ENCODE measurements at regions not wholly inside any gene's neighbourhood (a gene's known extent, or its start where the extent isn't known, plus 50 kb on each side); places are given as distances from the start of the nearest gene placed in this dataset.

DNA sequence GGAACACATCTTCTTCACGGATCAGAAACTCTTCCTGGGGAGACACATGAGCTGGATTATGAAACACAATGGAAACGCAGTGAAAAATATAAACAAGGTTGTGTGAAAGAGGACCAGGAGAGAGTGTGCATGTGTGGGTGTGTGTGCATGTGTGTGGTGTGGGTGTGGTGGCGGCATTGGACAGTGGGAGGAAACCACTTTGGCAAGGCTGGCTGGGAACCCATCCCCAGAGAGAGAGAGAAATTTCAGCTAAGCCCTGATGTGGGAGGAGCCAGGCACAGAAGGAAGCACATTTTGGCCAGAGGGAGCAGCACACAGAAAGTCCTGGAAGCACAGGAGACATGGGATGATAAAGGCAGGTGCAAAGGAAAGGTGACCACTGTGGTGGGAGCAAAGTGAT lies 147.6 kb upstream of the COPS8 start:
- DNase-seq = peak; percentile 27 to 53

DNA sequence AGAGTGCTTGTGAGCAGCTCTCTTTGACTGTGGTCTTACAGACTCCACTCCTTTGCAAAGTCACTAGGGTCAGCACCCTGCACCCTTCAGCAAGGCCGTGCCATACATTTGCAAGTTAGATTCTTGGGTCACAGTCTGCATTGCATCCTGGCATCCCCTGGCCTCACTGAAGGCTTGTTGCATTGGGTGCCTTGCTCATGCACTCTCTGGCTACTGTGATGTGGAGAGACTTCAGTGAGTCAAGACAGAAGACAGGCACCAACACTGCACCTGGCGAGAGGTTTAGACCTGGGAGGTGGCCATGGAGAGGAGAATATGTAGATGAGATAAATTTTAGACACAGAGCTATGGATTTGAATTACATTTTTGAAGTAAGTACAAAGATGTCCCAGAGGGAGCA lies 146.4 kb upstream of the COPS8 start:
- DNase-seq = no peak

DNA sequence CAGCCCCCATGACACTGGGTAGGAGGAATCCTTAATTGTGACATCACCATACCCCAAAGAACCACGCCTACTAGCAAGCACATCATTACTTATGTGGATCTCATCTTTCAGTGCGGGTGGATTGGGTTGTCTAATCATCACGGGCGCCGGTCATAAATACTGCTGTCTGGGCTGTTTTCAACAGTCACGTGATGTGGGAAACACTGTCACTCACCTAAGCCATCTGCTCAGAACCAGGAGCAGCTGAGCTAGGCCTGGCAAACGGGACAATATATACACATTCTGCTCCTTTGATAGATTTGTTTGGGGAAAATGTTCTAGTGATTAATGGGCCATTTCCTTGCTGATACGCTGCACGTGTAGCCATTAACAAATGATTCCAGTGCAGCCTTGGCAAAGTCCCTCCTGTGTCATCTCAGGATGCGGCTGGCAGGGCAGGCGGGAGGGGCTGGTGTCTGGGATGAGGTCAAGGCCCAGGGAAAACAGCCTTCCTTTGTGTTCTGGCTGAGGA lies 145.9 kb upstream of the COPS8 start:
- no peak for DNase-seq

DNA sequence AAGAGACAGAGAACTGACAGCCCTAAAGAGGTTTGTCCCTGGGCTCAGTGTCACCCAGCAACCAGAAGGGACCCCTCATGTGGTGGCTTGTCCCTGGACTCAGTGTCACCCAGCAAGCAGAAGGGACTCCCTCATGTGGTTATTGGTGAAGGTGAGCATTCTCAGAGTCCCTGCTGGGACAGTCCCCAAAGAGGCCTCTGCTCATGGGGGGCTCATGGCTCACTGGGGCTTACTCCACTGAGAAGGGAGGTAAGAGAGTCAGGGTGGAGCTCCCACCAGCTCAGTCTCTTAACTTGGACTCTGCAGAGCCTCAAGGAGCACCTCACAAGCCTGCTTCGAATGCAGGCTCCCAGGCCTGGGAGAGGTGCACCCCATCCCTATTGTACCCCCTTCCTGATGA lies 145.2 kb upstream of the COPS8 start:
- no peak for DNase-seq

DNA sequence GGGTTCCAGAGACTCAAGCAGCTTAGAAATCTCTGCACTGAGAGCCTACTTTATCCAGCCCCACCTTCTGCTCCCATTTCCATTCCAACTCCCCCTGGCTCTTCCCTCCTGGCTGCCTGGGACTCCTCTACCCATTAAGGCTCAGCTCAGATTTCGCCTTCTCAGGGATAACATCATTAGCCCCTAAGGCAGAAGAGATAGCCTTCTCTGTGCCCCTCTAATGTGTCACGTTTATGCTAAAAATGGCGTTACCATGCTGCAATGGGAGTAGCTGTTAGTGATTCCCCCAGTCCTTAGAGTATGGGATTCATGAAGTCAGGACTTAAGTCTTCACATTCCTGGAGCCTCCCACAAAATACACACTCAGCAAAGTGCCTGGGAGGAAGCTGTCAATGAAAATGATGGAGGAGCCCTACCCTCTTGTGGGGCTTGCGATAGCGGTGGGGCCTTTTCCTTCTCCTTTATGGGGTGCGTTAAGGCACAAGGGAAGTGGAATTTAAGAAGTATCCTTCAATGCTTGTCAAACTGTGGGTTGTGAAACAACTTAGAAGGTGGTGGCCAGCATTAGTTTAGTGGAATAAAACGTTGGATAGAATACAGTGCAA lies 144.7 kb upstream of the COPS8 start:
- peak; percentile 44 to 62 for DNase-seq

DNA sequence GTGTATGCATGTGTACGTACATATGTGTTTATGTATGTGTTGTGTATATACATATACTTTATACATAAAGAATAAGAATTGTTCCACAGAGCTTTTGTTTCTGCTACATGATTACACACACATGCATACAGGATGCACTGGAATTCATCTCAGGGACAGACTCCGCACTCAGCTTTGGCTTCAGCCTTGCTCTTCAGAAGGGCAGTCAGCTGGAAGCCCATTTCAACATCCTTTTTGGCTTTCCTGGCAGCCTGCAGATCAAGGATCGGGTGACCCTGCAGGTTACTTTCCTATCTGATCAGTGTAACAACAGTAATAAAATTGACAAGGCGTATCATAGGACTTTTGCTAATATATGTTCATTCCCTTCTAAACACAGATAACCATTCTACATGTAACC lies 144.1 kb upstream of the COPS8 start:
- no peak for DNase-seq

DNA sequence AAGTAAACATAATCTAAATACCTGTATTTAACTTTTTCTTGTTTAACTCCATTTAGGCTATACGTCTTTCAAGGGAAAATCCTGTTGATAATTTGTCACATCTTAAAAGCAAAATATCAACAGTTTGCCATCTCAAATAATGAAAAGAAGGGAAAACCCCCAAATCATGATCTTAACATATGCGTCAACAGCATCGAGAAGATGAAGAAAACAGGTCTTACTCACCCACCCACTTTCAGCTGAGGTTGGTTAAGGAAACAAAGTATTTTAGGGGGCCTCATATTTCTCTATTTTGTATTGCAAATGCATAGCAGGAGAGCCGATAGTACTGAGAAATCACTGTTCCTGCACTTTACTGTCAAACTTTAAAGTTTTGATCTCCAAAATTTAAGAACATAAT lies 143.1 kb upstream of the COPS8 start:
- no peak for DNase-seq

DNA sequence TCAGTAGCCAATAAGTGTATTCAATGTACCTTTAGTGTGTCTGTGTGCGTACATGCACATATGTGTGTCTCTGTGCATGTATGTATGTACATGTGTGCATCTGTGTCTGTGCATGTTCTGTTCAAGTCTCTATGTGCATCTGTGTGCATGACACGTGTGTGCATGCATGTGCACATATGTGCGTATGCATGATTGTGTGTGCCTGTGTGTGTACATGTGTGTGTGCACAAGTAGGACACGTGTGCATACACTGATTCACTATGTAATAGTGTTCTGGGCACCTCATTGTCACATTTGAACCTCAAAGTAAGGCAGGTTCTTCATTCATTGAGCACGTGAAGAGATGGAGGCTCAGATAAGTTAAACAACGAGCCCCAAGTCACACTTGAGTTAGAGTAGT lies 142.6 kb upstream of the COPS8 start:
- no peak for DNase-seq

DNA sequence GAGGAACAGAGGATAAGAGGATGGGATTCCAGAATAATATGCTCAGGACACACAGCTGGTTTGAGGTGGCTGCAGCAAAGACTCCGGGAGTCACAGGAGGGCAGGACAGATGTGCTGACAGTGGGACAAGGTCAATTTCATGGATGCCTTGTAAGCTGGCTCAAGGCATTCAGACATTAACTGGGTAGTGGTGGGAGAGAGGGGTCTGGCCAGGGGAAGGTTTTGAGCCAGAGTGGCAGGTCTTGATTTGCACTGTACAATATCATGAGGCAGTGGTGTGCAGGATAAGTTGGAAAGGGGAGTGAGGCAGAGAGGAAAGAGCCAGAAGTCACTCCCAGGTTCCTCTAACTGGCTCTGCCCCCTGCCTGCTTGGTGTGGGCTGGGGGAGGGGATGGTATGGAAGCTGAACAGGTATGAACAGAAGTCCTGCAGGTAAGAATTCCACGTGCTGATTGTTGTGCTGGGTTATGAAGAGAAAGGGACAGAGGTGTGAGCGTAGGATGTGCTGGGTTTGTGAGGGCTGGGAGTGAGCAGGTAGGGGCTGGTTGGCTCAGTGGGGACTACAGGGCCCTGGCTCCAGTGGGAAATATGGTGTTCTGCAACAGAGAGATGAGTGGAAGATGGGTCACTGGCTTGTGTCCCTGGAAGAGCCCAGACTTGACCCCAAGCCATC lies 141.7 kb upstream of the COPS8 start:
- no peak for DNase-seq

DNA sequence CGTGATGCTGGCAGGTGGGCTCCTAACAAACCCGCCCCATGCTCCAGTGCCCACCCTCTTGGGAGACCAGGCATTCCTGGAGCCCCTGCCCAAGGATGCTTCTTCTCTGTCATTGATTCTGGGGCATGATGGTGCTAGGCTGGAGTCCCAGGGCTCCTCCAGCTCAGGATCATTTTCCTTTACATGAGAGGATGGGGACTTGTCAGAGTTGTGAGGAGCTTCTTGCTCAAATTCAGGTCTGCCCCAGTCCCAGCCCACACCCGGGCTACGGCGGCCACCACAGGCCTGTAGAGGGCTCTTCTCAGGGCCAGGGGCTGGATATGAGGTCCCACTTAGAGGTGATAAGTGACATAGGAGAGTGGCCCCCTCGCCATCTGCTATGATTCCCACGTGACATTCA lies 141.1 kb upstream of the COPS8 start:
- DNase-seq = no peak

DNA sequence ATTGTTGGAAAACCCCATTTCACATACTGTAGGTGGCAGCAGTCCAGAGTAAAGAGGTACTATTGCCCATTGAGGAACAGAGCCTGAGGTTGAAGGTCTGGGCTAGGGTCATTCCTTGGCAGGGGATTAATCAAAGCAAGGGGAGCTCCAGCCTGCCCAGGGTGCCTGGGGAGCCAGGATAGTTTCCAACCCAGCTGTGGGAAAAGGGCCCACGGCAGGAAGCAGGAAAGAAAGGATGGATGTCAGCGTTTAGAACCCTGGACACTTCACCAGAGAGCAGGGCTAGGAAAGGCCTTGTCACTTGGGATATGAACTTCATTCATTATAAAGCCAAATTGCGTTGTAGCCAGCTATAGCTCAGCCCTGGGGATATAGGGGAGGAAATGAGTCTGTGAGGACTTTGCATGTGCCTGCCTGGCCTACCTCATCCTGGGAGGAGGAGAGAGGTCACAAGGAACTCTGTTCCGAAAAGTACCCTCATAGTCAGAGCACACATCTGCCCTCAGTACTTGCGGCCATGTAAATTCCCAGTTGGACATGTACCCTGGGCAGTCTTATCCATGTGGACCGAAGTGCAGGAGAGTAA lies 140.2 kb upstream of the COPS8 start:
- DNase-seq = no peak

DNA sequence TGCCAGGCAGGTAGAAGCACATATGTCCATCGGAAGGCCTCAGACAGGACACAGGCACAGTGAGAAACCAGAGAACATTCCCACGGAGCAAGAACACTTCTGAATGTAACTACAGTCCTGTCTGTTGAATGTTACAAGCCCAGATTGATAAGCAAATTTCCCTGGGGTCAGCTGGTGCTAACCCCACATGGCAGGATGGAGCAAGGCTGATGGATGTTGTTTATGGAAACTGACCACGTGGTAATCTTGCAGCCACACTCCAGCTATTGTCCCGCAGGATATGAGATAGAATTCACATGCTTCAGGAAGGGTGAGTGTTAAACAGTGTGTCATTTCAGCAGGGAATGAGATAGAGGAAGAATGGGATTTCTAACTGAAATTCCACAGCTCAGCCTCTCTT lies 138.8 kb upstream of the COPS8 start:
- no peak for DNase-seq

DNA sequence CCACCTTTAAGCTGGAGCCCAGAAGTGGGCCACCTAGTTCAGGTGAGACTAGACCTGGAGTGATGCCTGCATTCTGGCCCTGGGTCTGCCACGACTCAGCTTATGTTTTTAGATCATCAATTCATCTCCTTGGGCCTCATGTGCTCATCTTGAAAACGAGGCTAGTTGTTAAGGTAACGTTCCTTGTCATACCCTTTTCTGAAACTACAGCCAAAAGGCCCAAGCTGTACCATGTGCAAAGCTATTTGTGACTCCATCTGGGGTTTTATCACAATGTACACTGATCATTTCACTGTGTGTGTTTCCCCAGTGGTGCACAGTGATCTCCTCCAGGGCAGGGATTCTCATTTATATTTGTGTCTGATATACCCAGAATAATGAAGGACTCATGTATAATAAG lies 138.4 kb upstream of the COPS8 start:
- no peak for DNase-seq

DNA sequence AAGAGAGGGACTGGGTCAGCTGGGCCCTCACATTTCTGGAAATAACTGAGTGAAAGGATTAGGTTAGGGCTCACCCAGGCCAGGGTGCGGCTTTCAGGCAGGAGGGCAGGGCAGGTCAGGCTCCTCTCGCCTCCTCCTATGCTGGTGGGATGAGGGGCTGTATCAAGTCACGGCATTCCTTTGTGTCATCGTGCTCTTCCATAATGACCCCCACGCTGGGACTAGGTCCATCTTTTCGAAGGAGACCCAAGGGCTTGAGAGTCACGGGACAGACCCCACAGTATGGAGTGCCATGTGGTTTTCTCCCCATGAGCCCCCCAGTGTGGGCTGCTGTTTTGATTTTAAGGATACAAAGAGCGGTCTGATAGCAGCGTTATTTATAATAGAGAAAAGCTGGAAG lies 137.8 kb upstream of the COPS8 start:
- no peak for DNase-seq

DNA sequence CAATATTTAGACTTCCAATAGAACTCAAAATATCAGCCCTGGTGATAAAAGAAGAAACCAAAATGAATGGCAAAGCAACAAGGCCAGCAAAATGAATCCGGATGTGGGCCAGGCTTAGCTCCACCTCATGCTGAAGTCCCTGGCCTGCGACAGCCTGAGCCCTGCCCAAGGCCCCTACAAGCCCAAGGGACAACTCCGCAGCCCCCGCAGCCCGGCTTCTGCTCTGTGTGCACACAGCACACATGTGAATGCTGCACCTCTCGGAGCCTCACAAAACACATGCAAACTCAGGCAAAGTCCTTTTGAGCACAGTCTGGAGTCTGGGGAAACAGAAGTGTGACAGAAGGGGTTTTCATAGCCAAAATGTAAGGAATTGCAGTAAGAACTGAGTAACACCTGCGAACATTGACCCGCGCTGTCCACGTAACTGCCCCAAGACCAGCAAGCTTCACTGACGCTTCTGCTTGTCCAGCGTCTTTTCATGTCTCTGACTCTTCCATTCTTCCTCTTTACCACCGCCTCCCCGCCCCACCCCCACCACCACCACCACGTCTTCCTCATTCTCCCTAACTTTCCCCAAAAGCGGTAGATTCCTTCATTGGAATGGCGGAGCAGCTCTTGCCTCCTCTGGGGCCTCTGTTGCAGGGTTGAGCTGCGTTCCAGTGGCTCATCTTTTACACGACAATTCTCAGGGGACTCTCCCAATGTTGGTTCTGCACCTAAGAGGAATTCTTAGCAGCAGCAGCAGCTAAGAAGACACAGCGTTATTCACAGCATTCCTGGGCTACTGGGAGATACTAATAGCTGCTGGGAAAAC lies 136.4 kb upstream of the COPS8 start:
- no peak for DNase-seq

DNA sequence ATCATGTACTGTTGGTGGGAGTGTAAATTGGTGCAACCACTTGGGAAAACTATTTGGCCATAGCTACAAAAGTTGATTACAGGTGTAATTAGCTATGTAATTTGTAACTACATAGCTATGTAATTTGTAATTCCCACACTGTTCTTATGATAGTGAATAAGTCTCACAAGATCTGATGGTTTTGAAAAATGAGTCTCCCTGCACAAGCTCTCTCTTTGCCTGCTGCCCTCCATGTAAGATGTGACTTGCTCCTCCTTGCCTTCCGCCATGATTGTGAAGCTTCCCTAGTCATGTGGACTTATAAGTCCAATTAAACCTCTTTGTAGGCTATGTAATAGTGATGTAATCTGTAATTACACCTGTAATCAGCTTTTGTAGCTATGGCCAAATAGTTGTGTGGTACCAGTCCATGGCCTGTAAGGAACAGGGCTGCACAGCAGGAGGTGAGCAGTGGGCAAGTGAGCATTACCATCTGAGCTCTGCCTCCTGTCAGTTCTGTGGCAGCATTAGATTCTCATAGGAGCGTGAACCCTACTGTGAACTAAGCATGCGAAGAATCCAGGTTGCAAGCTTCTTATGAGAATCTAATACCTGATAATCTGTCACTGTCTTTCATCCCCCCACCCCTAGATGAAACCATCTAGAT lies 133.7 kb upstream of the COPS8 start:
- DNase-seq = no peak

DNA sequence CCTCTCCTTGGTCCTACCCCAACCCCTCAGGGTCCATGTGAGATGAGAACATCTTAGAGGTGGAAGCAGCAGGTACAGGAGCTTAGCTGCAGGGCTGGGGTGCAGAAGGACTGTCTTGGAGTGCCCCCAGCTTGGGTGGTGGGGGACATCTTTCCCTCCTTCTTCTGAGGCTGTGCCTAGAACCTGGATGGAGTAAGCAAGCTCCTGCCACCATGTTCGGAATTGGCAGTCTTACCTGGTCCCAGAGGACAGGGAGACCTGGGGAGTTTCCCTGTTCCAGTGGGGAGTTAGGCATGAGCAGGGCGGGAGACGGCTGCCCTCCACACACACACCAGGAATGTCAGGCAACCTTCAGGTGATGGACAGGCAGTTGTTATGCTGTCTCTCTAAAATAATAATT lies 131.0 kb upstream of the COPS8 start:
- no peak for DNase-seq

DNA sequence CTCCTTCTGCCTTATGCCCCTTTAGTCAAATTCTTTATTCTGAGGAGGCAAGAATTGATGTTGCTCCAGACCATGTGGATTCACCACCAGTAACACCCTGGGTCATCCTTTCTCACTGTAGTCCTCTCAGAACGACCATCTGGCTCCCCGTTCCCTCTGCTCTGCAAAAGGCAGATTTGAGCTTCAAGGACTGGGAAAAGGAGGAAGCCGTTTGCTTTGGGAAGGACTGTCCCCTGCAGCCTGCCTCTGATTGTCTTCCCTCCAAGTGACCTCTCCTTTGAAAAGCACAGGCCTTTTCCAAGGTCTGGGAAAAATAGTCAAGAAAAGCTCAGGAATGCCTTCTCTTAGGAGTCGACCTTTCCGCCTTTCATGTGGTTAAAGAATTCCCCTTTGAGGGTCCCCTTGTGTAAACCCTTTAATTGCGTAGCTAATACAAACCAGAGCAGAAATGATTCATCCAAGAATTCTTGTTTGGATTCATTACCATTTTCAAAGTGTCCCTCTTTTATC lies 130.1 kb upstream of the COPS8 start:
- DNase-seq = no peak

DNA sequence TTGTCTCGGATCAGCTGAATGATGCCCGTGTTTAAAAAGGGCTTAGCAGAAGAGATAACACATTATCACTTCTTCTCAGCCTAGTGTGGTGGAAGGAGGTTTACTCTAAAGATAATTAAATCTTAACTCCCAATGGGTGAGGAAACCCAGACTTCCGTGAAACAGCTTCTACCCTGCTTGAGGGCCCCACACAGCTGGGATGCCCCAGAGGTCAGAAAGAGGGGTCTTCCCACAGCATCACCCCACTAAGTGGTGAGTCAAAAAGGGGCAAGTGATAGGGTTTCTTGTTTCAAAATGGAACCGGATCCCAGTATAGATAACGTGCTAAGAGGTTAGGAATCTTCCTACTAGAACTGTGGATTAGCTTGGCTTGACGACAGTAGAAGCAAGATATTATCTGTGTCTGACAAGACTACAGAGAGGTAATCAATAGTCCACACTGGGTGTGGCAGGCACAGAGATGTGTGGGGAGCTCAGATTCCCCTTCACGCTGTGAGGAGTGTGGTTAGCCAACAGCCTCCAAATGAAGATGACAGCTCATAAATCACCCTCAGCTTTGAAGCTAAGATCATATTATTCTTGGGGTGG lies 129.6 kb upstream of the COPS8 start:
- no peak for DNase-seq

DNA sequence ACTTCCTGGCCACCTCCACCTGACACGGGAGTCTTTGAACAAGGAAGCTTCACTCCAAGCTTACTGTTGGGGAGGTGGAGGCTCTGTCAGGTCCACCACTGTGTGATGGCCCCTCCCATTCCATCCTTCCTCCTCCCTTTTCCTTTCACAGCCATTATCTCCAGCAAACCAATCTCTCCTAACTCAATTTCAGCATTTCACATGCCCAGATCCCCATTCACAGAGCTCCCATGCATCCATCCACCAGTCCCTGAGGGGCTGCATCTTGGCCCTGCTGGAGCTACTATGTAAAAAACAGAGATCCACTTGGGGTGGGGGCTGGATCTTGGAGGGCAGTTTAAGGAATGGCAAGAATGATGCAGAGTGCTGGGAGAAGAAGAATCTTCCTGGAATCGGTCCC lies 129.0 kb upstream of the COPS8 start:
- DNase-seq = no peak

DNA sequence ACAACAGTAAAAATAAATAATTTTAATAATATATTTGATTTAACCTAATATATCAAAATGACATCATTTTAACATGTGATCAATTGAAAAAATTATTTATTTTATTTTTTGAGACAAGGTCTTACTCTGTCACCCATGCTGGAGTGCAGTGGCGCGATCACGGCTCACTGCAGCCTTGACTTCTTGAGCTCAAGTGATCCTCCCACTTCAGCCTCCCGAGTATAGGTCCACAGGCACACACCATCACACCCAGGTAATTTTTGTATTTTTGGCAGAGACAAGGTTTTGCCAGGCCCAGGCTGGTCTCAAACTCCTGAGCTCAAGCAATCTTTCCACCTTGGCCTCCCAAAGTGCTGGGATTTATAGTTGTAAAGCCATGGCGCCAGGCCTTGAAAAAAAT lies 126.7 kb upstream of the COPS8 start:
- no peak for DNase-seq

DNA sequence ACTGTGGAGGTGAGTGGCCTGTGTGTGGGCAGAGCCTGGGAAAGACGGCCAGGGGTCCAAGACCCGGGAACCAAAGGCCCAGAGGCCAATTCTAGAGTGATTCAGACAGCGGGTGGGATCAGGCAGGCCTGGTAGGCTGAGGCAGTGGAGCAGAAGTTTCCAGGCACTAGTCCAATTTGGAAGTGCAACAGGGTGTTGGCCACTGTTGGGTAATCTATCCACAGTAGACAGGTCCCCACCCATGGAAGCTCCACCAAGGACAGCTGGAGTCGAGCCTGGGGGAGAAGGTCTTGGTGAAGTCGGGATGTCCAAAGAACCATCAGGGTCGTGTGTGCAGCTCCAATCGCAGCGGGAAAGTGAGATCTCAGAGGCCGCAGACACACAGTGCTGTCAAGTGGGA lies 125.8 kb upstream of the COPS8 start:
- no peak for DNase-seq

Measured in inflammatory macrophage (primary cell).